Astrocyte of the cerebellum (primary cell): ENCODE measurements at regions not wholly inside any gene's neighbourhood (a gene's known extent, or its start where the extent isn't known, plus 50 kb on each side); places are given as distances from the start of the nearest gene placed in this dataset.

Experiments
- DNase-seq: peaks from one replicate; pipeline ENCODE4 v3.0.0-alpha.2; 2011; ENCODE audit warnings: low read depth
- H3K4me3 ChIP-seq: 2 replicates; pipeline ENCODE4 v1.5.1; 2011; ENCODE audit warnings: mild to moderate bottlenecking, low read depth, low read length, moderate library complexity
- CTCF ChIP-seq: IDR thresholded peaks from 2 replicates; pipeline ENCODE4 v1.5.1; 2012; ENCODE audit warnings: low read length, low read depth, moderate library complexity, mild to moderate bottlenecking; ENCODE audit errors: missing control alignments
- in situ Hi-C: cut with HindIII; loops from 2 replicates; pipeline ENCODE4 v1.10.0; 2017; ENCODE audit warnings: low sequenced_read_pairs

- TF ChIP-seq CTCF = no peak
- in situ Hi-C loops = no loop called here
These were observed 1664.0 kb downstream of the EFNB2 start for GRCh38 chr13:104871456-104871855.

GRCh38 chr13:104869501-104869900, 1666.0 kb downstream of the EFNB2 start:
- DNase-seq = peak; percentile 9
- in situ Hi-C loops = no loop called here
- H3K4me3 ChIP-seq = no peak overlapping the region
- TF ChIP-seq CTCF = no peak

More at GRCh38 chr13:104871456-104871855, 1664.0 kb downstream of the EFNB2 start:
- no peak for DNase-seq
- H3K4me3 ChIP-seq = no peak overlapping the region

GRCh38 chr13:104868806-104869205, 1666.7 kb downstream of the EFNB2 start:
- H3K4me3 ChIP-seq = no peak overlapping the region
- no peak for DNase-seq
- TF ChIP-seq CTCF = no peak
- in situ Hi-C loops = no loop called here

- no peak for DNase-seq
- TF ChIP-seq CTCF = no peak
- in situ Hi-C loops = no loop called here
- H3K4me3 ChIP-seq = no peak overlapping the region
These were observed 1679.9 kb downstream of the EFNB2 start for GRCh38 chr13:104855581-104855980.

- no peak overlapping the region for H3K4me3 ChIP-seq
- in situ Hi-C loops = no loop called here
- no peak for DNase-seq
- TF ChIP-seq CTCF = no peak
These were observed 1680.8 kb downstream of the EFNB2 start for GRCh38 chr13:104854698-104855097.

- TF ChIP-seq CTCF = no peak
- no peak overlapping the region for H3K4me3 ChIP-seq
- no peak for DNase-seq
- in situ Hi-C loops = no loop called here
These were observed 1681.5 kb downstream of the EFNB2 start for GRCh38 chr13:104854007-104854406.

GRCh38 chr13:104847922-104848321, 1687.5 kb downstream of the EFNB2 start:
- TF ChIP-seq CTCF = no peak
- in situ Hi-C loops = no loop called here
- DNase-seq = no peak
- no peak overlapping the region for H3K4me3 ChIP-seq
